HUES6 (cell line): ENCODE measurements at regions not wholly inside any gene's neighbourhood (a gene's known extent, or its start where the extent isn't known, plus 50 kb on each side); places are given as distances from the start of the nearest gene placed in this dataset.

Experiments
- H3K27ac ChIP-seq: 2 replicates; pipeline ENCODE4 v1.7.0; 2013; ENCODE audit warnings: low read depth, mild to moderate bottlenecking, low read length, inconsistent platforms
- H3K27me3 ChIP-seq: 2 replicates; pipeline ENCODE4 v1.6.1; 2013; ENCODE audit warnings: low read length; ENCODE audit not compliant: control insufficient read depth, insufficient read depth
- H3K36me3 ChIP-seq: 2 replicates; pipeline ENCODE4 v1.6.1; 2013; ENCODE audit warnings: low read length; ENCODE audit not compliant: control insufficient read depth, insufficient read depth
- H3K4me1 ChIP-seq: 2 replicates; pipeline ENCODE4 v1.6.1; 2013; ENCODE audit warnings: low read length; ENCODE audit not compliant: control insufficient read depth, insufficient read depth
- H3K4me3 ChIP-seq: 2 replicates; pipeline ENCODE4 v1.5.1; 2013; ENCODE audit warnings: low read depth, low read length
- H3K9ac ChIP-seq: one replicate; pipeline ENCODE4 v1.6.1; 2013; ENCODE audit warnings: mild to moderate bottlenecking, low read length
- H3K9me3 ChIP-seq: 2 replicates; pipeline ENCODE4 v1.6.1; 2013; ENCODE audit warnings: low read depth, low read length; ENCODE audit not compliant: control insufficient read depth, insufficient read depth

GRCh38 chr10:53700278-53700677 lies 927.7 kb upstream of the MBL2 start:
- H3K9ac ChIP-seq = no peak overlapping the region
- no peaks in the 10 kb centered on the region for H3K36me3 ChIP-seq
- H3K4me3 ChIP-seq = no peak overlapping the region
- H3K27ac ChIP-seq = no peak overlapping the region
- no peaks in the 10 kb centered on the region for H3K4me1 ChIP-seq
- H3K27me3 ChIP-seq = no peaks in the 10 kb centered on the region
- no peaks in the 10 kb centered on the region for H3K9me3 ChIP-seq

- H3K27me3 ChIP-seq = no peaks in the 10 kb centered on the region
- H3K9ac ChIP-seq = no peak overlapping the region
- no peak overlapping the region for H3K4me3 ChIP-seq
- no peaks in the 10 kb centered on the region for H3K9me3 ChIP-seq
- H3K4me1 ChIP-seq = no peaks in the 10 kb centered on the region
- H3K27ac ChIP-seq = no peak overlapping the region
- H3K36me3 ChIP-seq = no peaks in the 10 kb centered on the region
These were observed 927.1 kb upstream of the MBL2 start for GRCh38 chr10:53699684-53700083.

DNA sequence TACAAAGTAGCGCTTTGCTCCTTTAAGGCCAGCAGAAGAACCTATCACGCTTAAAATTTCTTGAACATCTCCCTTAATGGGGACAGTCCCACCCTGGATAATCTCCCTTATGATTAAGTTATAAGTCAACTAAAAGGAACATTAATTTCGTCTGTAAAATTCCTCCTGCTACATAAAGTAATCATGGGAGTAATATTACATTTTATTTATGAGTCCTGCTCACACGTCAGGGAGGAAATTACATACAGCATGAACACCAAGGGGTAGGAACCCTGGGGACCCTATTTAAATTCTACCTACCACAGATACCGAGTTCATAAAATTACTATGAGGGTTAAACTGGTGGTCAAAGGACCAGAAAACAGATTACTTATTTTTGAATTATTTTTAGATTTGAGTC lies 926.6 kb upstream of the MBL2 start:
- Histone ChIP-seq H3K27me3 (no peaks in the 10 kb centered on the region), H3K9ac (no peak overlapping the region), H3K36me3 (no peaks in the 10 kb centered on the region), H3K9me3 (no peaks in the 10 kb centered on the region), H3K27ac (no peak overlapping the region), H3K4me3 (no peak overlapping the region), H3K4me1 (no peaks in the 10 kb centered on the region)

- Histone ChIP-seq H3K9ac (no peak overlapping the region), H3K4me3 (no peak overlapping the region), H3K36me3 (no peaks in the 10 kb centered on the region), H3K27ac (no peak overlapping the region), H3K27me3 (no peaks in the 10 kb centered on the region), H3K9me3 (no peaks in the 10 kb centered on the region), H3K4me1 (no peaks in the 10 kb centered on the region)
These were observed 924.5 kb upstream of the MBL2 start for GRCh38 chr10:53697038-53697437.

DNA sequence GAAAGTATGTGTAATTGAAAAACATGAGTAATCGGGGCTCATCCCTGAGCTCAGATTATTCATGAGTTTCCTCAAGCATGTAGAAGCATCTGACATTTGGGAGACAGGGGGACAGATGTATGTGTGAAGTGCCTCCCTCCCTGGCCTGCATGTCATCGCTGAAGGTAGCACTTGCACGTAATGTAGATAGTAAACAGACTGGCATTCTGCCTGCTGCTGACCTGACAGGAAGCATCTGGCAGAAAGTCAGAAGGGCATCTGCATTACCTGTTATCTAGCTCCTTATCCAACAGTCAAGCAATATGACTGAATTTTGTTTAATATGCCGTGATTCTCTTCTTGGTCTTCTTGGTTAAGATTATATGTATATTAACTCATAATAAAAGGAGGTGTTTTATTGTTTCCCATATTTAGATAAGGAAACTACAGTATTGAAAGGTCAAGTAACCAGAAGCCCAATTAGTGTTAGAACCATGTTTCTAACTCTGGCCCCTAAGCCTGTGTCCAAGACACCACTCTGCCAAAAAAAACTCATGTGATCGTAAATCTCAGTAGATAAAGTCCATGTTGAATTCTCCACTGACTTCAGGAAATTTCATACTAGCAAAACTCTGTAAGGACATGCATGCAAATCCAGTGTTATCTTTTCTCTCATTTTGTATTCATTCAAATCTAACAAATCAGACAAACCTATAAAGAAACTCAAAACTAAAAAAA lies 918.1 kb upstream of the MBL2 start:
- Histone ChIP-seq H3K4me1 (no peaks in the 10 kb centered on the region), H3K36me3 (no peaks in the 10 kb centered on the region)

GRCh38 chr10:53687800-53688199 lies 915.2 kb upstream of the MBL2 start:
- Histone ChIP-seq H3K9ac (no peak overlapping the region), H3K9me3 (no peaks in the 10 kb centered on the region), H3K36me3 (no peaks in the 10 kb centered on the region), H3K4me1 (no peaks in the 10 kb centered on the region), H3K27me3 (no peaks in the 10 kb centered on the region), H3K27ac (no peak overlapping the region), H3K4me3 (no peak overlapping the region)

More for the DNA sequence above, 918.1 kb upstream of the MBL2 start:
- Histone ChIP-seq H3K9ac (no peak overlapping the region), H3K4me3 (no peak overlapping the region), H3K9me3 (no peaks in the 10 kb centered on the region), H3K27ac (no peak overlapping the region), H3K27me3 (no peaks in the 10 kb centered on the region)

DNA sequence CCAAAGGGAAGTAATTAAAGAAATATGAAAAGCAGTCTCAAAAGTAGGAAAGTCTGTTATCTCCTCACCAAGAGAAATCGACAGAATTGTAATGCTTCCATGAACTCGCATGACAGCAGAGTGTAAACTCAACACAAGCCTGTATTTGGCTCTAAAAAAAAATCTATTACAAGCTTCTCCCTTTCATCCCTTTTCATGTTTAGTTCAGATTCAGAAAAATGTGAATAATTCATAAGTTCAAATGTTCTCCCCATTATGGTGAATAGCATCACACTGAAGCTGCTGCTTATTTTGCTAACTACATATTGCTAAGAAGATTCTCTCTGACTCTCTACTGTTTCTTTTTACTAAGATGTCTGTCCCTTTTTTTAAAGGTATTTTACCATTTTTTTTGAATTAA lies 910.3 kb upstream of the MBL2 start:
- no peaks in the 10 kb centered on the region for H3K36me3 ChIP-seq
- no peak overlapping the region for H3K4me3 ChIP-seq
- H3K9ac ChIP-seq = no peak overlapping the region
- H3K4me1 ChIP-seq = no peaks in the 10 kb centered on the region
- H3K9me3 ChIP-seq = no peaks in the 10 kb centered on the region
- no peaks in the 10 kb centered on the region for H3K27me3 ChIP-seq
- H3K27ac ChIP-seq = no peak overlapping the region

DNA sequence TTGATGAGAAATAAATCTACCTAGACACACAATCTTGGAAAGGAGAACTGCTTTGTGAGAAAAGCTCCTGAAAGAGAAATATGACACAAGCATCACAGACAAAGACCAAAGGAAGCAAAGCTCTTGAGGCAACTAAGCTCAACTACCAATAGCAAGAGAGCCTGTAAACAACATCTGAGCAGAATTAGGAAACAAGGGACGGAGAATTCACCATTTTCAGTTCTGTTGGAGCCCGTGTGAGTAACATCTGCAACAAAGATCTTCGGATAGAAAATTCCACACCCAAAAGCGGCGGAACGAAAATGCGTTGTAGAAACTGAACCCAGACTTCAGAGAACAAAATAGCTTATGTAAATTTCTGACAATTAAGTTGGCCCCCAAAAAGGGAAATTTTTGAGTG lies 909.9 kb upstream of the MBL2 start:
- no peaks in the 10 kb centered on the region for H3K9me3 ChIP-seq
- no peaks in the 10 kb centered on the region for H3K4me1 ChIP-seq
- no peaks in the 10 kb centered on the region for H3K36me3 ChIP-seq
- H3K27ac ChIP-seq = no peak overlapping the region
- H3K9ac ChIP-seq = no peak overlapping the region
- no peaks in the 10 kb centered on the region for H3K27me3 ChIP-seq
- no peak overlapping the region for H3K4me3 ChIP-seq

- no peaks in the 10 kb centered on the region for H3K36me3 ChIP-seq
- H3K4me1 ChIP-seq = no peaks in the 10 kb centered on the region
- no peaks in the 10 kb centered on the region for H3K9me3 ChIP-seq
- H3K27me3 ChIP-seq = no peaks in the 10 kb centered on the region
- H3K9ac ChIP-seq = no peak overlapping the region
- no peak overlapping the region for H3K4me3 ChIP-seq
- no peak overlapping the region for H3K27ac ChIP-seq
These were observed 907.1 kb upstream of the MBL2 start for GRCh38 chr10:53679666-53680065.

GRCh38 chr10:53675177-53675576 lies 902.6 kb upstream of the MBL2 start:
- no peak overlapping the region for H3K9ac ChIP-seq
- no peaks in the 10 kb centered on the region for H3K36me3 ChIP-seq
- no peak overlapping the region for H3K27ac ChIP-seq
- H3K4me3 ChIP-seq = no peak overlapping the region
- peaks cover 7% of the 10 kb centered on the region; the same call in 1 of the 2 replicates for H3K9me3 ChIP-seq
- H3K27me3 ChIP-seq = no peaks in the 10 kb centered on the region
- H3K4me1 ChIP-seq = no peaks in the 10 kb centered on the region

DNA sequence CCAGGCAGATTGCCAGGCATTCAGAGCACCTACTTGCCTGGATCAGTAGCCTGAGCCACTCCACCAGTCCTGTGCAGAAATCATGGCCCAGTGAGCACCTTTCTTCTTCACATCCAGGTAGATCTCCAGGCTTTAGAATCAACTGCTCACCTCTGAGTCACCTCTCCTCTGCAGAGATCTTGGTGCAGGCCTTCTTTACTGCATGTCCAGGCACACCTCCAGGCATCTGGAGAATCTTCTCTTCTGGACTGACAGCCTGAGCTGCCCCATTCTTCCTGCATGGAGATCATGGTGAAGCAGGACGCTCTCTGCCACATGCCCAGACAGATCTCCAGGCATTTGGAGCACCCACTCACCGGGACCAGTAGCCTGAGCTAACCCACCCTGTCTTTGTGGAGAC lies 894.5 kb upstream of the MBL2 start:
- no peaks in the 10 kb centered on the region for H3K4me1 ChIP-seq
- H3K9me3 ChIP-seq = peaks cover 29% of the 10 kb centered on the region
- no peaks in the 10 kb centered on the region for H3K27me3 ChIP-seq

More for the DNA sequence above, 894.5 kb upstream of the MBL2 start:
- Histone ChIP-seq H3K36me3 (peaks cover 5% of the 10 kb centered on the region; the same call in 1 of the 2 replicates), H3K27ac (no peak overlapping the region), H3K9ac (no peak overlapping the region), H3K4me3 (no peak overlapping the region)
